HCT116 (cell line): ENCODE measurements at regions not wholly inside any gene's neighbourhood (a gene's known extent, or its start where the extent isn't known, plus 50 kb on each side); places are given as distances from the start of the nearest gene placed in this dataset.

ENCODE experiments used
- CBX3 ChIP-seq: IDR thresholded peaks from 2 replicates; pipeline ENCODE4 v1.6.1; 2012; ENCODE audit warnings: low read depth
- EZH2phosphoT487 ChIP-seq: fragments of 200-600 bp; IDR thresholded peaks from 2 replicates; pipeline ENCODE4 v1.6.1; 2018; ENCODE audit warnings: antibody characterized with exemption, borderline replicate concordance
- TF ChIP-seq, protein P1 (sequence below), 3 experiments: fragments of 200-600 bp in 1 of 3; sonication (generic) in 1 of 3; IDR thresholded peaks in 2 of 3; conservative IDR thresholded peaks in 1 of 3; 2 replicates each; pipeline ENCODE4 v1.5.1; 2012 to 2017; ENCODE audit warnings: low read depth in 2 of 3, low read length in 2 of 3, antibody characterized with exemption in 1 of 3, borderline replicate concordance in 1 of 3, control low read depth in 1 of 3, mild to moderate bottlenecking in 1 of 3, mixed read lengths in 1 of 3, mixed run types in 1 of 3, moderate library complexity in 1 of 3; ENCODE audit not compliant: insufficient read depth in 1 of 3

GRCh38 chr4:14575919-14576318 lies 426.4 kb upstream of the CPEB2 start:
- TF ChIP-seq, protein P1, sequence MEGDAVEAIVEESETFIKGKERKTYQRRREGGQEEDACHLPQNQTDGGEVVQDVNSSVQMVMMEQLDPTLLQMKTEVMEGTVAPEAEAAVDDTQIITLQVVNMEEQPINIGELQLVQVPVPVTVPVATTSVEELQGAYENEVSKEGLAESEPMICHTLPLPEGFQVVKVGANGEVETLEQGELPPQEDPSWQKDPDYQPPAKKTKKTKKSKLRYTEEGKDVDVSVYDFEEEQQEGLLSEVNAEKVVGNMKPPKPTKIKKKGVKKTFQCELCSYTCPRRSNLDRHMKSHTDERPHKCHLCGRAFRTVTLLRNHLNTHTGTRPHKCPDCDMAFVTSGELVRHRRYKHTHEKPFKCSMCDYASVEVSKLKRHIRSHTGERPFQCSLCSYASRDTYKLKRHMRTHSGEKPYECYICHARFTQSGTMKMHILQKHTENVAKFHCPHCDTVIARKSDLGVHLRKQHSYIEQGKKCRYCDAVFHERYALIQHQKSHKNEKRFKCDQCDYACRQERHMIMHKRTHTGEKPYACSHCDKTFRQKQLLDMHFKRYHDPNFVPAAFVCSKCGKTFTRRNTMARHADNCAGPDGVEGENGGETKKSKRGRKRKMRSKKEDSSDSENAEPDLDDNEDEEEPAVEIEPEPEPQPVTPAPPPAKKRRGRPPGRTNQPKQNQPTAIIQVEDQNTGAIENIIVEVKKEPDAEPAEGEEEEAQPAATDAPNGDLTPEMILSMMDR (IDR thresholded peaks at IDR 0.05 in 2 of 3, conservative IDR thresholded peaks at IDR 0.05 in 1 of 3; ENCODE audit: borderline replicate concordance in 1 of 3, insufficient read depth in 1 of 3, low read depth in 2 of 3, low read length in 2 of 3): no peak
- no peak for TF ChIP-seq EZH2phosphoT487
- TF ChIP-seq CBX3: no peak
